B cell (primary cell): ENCODE measurements at regions not wholly inside any gene's neighbourhood (a gene's known extent, or its start where the extent isn't known, plus 50 kb on each side); places are given as distances from the start of the nearest gene placed in this dataset.
A peak's percentile ranks its signal among the peaks of the same experiment; 100 is the strongest.

Experiments
- ATAC-seq: fragments of 200-7000 bp; cut with Tn5 transposase; one replicate; pipeline ENCODE4 v1.10.0; 2021; ENCODE audit warnings: low read depth, mild to moderate bottlenecking, moderate number of reproducible peaks, moderate library complexity
- CTCF ChIA-PET: fragments of 350-600 bp; sonication (Branson Sonifier 250); formaldehyde crosslinking; loops from one replicate; lab custom pipeline; 2021; ENCODE audit warnings: antibody characterized with exemption, inconsistent platforms; lab: Charles Lee
- POLR2A ChIA-PET: fragments of 350-600 bp; sonication (Branson Sonifier 250); formaldehyde crosslinking; loops from one replicate; lab custom pipeline; 2021; ENCODE audit warnings: antibody characterized with exemption; lab: Charles Lee
- DNase-seq: peaks from one replicate; pipeline ENCODE4 v3.0.0; 2013
- H2AFZ ChIP-seq: 2 replicates; pipeline ENCODE4 v1.6.1; 2012; ENCODE audit warnings: mild to moderate bottlenecking, low read depth, low read length; ENCODE audit not compliant: insufficient read depth, poor library complexity, severe bottlenecking
- H3K27ac ChIP-seq, 2 donors: 1 replicate in 1 of 2; 2 replicates in 1 of 2; pipeline ENCODE4 v1.5.1; 2012 to 2013; ENCODE audit warnings: low read length in 2 of 2, mild to moderate bottlenecking in 2 of 2, moderate library complexity in 1 of 2
- H3K27me3 ChIP-seq, 4 experiments: fragments of 200-600 bp in 1 of 4; sonication (generic) in 1 of 4; replicated peaks in 1 of 4; 1 replicate in 2 of 4; 2 replicates in 2 of 4; pipeline versions ENCODE4 v1.6.1 to v1.7.0; 2013 to 2016; ENCODE audit warnings: low read length in 3 of 4, mild to moderate bottlenecking in 2 of 4, mixed read lengths in 1 of 4, moderate library complexity in 1 of 4; ENCODE audit not compliant: insufficient read depth in 4 of 4, control insufficient read depth in 3 of 4; ENCODE audit errors: control extremely low read depth in 1 of 4
- H3K36me3 ChIP-seq, 2 experiments: replicated peaks in 1 of 2; 1 replicate in 1 of 2; 2 replicates in 1 of 2; pipeline versions ENCODE4 v1.6.1 to v1.7.1; 2013; ENCODE audit warnings: low read length in 1 of 2; ENCODE audit not compliant: insufficient read depth in 2 of 2, control insufficient read depth in 1 of 2; ENCODE audit errors: control extremely low read depth in 1 of 2, extremely low read depth in 1 of 2
- H3K4me1 ChIP-seq, 2 donors: fragments of 200-600 bp in 1 of 2; sonication (generic) in 1 of 2; 1 replicate in 1 of 2; 2 replicates in 1 of 2; pipeline versions ENCODE4 v1.5.1 to v1.6.1; 2013 to 2017; ENCODE audit warnings: low read length in 2 of 2; ENCODE audit not compliant: control insufficient read depth in 2 of 2, insufficient read depth in 2 of 2
- H3K4me2 ChIP-seq: replicated peaks from 2 replicates; pipeline ENCODE3; 2012; ENCODE audit warnings: mild to moderate bottlenecking, low read depth, low read length; ENCODE audit not compliant: poor library complexity, severe bottlenecking
- H3K4me3 ChIP-seq, 5 experiments: fragments of 200-600 bp in 1 of 5; sonication (generic) in 1 of 5; 1 replicate in 3 of 5; 2 replicates in 2 of 5; pipeline versions ENCODE4 v1.5.1 to v1.7.0; 2011 to 2016; ENCODE audit warnings: low read length in 4 of 5, mild to moderate bottlenecking in 4 of 5, low read depth in 2 of 5, control low read depth in 1 of 5, moderate library complexity in 1 of 5; ENCODE audit not compliant: insufficient read depth in 1 of 5; ENCODE audit errors: control extremely low read depth in 1 of 5, extremely low read depth in 1 of 5
- H3K79me2 ChIP-seq: fragments of 200-600 bp; sonication (generic); one replicate; pipeline ENCODE4 v1.6.0; 2016; ENCODE audit warnings: low read length; ENCODE audit not compliant: control insufficient read depth, insufficient read depth
- H3K9ac ChIP-seq: fragments of 200-600 bp; sonication (generic); 2 replicates; pipeline ENCODE4 v1.6.1; 2017; ENCODE audit warnings: mild to moderate bottlenecking, low read length, moderate library complexity
- H3K9me3 ChIP-seq, 3 donors: one replicate each; pipeline versions ENCODE4 v1.6.1 to v1.7.1; 2013; ENCODE audit warnings: low read length in 2 of 3; ENCODE audit not compliant: control insufficient read depth in 2 of 3, insufficient read depth in 1 of 3; ENCODE audit errors: control extremely low read depth in 1 of 3
- H4K20me1 ChIP-seq: 2 replicates; pipeline ENCODE4 v1.6.0; 2012; ENCODE audit warnings: mild to moderate bottlenecking, low read length; ENCODE audit not compliant: insufficient read depth, control insufficient read depth, poor library complexity, severe bottlenecking
- H3K27ac Mint-ChIP-seq: one replicate; pipeline ENCODE4 v1.8.0; 2021; ENCODE audit warnings: mixed read lengths
- H3K27me3 Mint-ChIP-seq: one replicate; pipeline ENCODE4 v1.8.0; 2021; ENCODE audit warnings: mixed read lengths
- H3K4me1 Mint-ChIP-seq: one replicate; pipeline ENCODE4 v1.8.0; 2021; ENCODE audit warnings: mixed read lengths
- H3K4me3 Mint-ChIP-seq: one replicate; pipeline ENCODE4 v1.8.0; 2021; ENCODE audit warnings: mixed read lengths
- H3K9me3 Mint-ChIP-seq: one replicate; pipeline ENCODE4 v1.8.0; 2022; ENCODE audit warnings: mixed read lengths; ENCODE audit not compliant: insufficient read depth
- EZH2 ChIP-seq: IDR thresholded peaks from 2 replicates; pipeline ENCODE4 v1.6.1; 2012; ENCODE audit warnings: borderline replicate concordance, low read depth, mild to moderate bottlenecking, moderate library complexity, low read length; ENCODE audit not compliant: insufficient read depth, poor library complexity, severe bottlenecking
- WGBS: methylation state at CpG from one replicate; pipeline ENCODE4 v1.1.5; 2013; ENCODE audit warnings: missing lambda C conversion rate; ENCODE audit not compliant: insufficient coverage; 5-methylcytosine and 5-hydroxymethylcytosine counted together
- intact Hi-C: fragments of 100-400 bp; cut with micrococcal nuclease; formaldehyde crosslinking; loops from one replicate; pipeline ENCODE4 v1.10.0; 2022
- TF ChIP-seq, protein P1 (sequence below): fragments of 200-600 bp; IDR thresholded peaks from one replicate; pipeline ENCODE4 v1.8.0; 2022; ENCODE audit warnings: antibody characterized with exemption, mild to moderate bottlenecking

- TF ChIP-seq EZH2, result no peak
- TF ChIP-seq, protein P1, sequence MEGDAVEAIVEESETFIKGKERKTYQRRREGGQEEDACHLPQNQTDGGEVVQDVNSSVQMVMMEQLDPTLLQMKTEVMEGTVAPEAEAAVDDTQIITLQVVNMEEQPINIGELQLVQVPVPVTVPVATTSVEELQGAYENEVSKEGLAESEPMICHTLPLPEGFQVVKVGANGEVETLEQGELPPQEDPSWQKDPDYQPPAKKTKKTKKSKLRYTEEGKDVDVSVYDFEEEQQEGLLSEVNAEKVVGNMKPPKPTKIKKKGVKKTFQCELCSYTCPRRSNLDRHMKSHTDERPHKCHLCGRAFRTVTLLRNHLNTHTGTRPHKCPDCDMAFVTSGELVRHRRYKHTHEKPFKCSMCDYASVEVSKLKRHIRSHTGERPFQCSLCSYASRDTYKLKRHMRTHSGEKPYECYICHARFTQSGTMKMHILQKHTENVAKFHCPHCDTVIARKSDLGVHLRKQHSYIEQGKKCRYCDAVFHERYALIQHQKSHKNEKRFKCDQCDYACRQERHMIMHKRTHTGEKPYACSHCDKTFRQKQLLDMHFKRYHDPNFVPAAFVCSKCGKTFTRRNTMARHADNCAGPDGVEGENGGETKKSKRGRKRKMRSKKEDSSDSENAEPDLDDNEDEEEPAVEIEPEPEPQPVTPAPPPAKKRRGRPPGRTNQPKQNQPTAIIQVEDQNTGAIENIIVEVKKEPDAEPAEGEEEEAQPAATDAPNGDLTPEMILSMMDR, result no peak
- H3K79me2 ChIP-seq, result no peaks in the 10 kb centered on the region
- ATAC-seq (peak; percentile 82), DNase-seq (peak; percentile 82)
- H3K9me3 ChIP-seq, result peaks cover 0 to 32% (median 3%) of the 10 kb centered on the region in 3 donors
- CTCF ChIA-PET, result no interaction called here
- Mint-ChIP-seq H3K27ac (peak overlapping the region; percentile 66), H3K4me3 (peak overlapping the region; percentile 83), H3K4me1 (peaks cover 22% of the 10 kb centered on the region), H3K27me3 (peaks cover 79% of the 10 kb centered on the region), H3K9me3 (no peaks in the 10 kb centered on the region)
- intact Hi-C loops, result loop anchor here (1.0 kb wide), 1 partner anchor 11 kb away; no protein-coding TSS in a partner anchor
- peak overlapping the region; percentile 30 for H3K9ac ChIP-seq
- no peak overlapping the region for H3K27ac ChIP-seq
- POLR2A ChIA-PET, result no interaction called here
- WGBS, result 40% methylated on average over 20 of the region's 23 CpGs
- peak overlapping the region in 2 of 5 experiments; percentile 32 to 34 for H3K4me3 ChIP-seq
- no peaks in the 10 kb centered on the region for H4K20me1 ChIP-seq
- H3K4me1 ChIP-seq, result peaks cover 20 to 23% of the 10 kb centered on the region in 2 donors
- H3K36me3 ChIP-seq, result no peaks in the 10 kb centered on the region
- H3K27me3 ChIP-seq, result peaks cover 2 to 73% (median 56%) of the 10 kb centered on the region in 4 experiments
- peak overlapping the region; percentile 64 for H3K4me2 ChIP-seq
- no peak overlapping the region for H2AFZ ChIP-seq
Observed at GRCh38 chr2:8488001-8488738, 193.7 kb upstream of the ID2 start.

DNA sequence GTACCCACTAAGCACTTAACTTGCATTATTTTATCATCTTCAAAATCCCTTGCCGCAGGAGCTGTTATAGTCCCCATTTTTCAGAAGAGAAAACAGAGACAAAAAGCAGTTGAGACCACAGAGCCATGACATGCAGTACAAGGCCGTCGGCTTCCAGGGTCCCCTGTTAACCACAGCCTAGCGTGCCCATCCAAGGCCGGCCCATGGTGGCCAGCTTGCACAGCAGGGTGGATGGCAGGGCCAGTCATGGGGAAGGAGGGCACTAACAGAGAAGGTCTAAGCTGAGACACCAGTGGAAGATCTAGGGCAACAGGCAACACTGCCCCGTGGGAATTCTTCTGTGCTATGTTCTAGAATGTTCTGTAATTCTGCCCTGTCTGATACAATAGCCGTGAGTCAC is 192.6 kb upstream of the ID2 start:
- Histone ChIP-seq H3K4me1 (peaks cover 20 to 23% of the 10 kb centered on the region in 2 donors), H4K20me1 (no peaks in the 10 kb centered on the region), H3K4me2 (no peak overlapping the region), H3K36me3 (no peaks in the 10 kb centered on the region), H3K9me3 (peaks cover 0 to 25% (median 0%) of the 10 kb centered on the region in 3 donors), H2AFZ (no peak overlapping the region), H3K4me3 (no peak overlapping the region), H3K79me2 (no peaks in the 10 kb centered on the region), H3K27me3 (peaks cover 2 to 75% (median 55%) of the 10 kb centered on the region in 4 experiments), H3K9ac (no peak overlapping the region), H3K27ac (no peak overlapping the region)
- H3K9me3 Mint-ChIP-seq, result no peaks in the 10 kb centered on the region
- peaks cover 22% of the 10 kb centered on the region for H3K4me1 Mint-ChIP-seq
- CTCF ChIA-PET, result no interaction called here
- no peak overlapping the region for H3K27ac Mint-ChIP-seq
- DNase-seq (no peak), ATAC-seq (no peak)
- no peak overlapping the region for H3K4me3 Mint-ChIP-seq
- 99% methylated on average over 6 of the region's 7 CpGs for whole genome bisulfite sequencing
- TF ChIP-seq, protein P1, result no peak
- TF ChIP-seq EZH2, result no peak
- intact Hi-C loops, result no loop called here
- peaks cover 81% of the 10 kb centered on the region for H3K27me3 Mint-ChIP-seq
- POLR2A ChIA-PET, result no interaction called here
